Mammary epithelial cell (primary cell): ENCODE measurements at regions not wholly inside any gene's neighbourhood (a gene's known extent, or its start where the extent isn't known, plus 50 kb on each side); places are given as distances from the start of the nearest gene placed in this dataset.

Source experiments
- CTCF ChIP-seq, 2 donors: IDR thresholded peaks in 1 of 2; conservative IDR thresholded peaks in 1 of 2; 2 replicates each; pipeline ENCODE4 v1.5.1; 2011 to 2012; ENCODE audit warnings: inconsistent platforms in 2 of 2, low read length in 2 of 2, mild to moderate bottlenecking in 2 of 2, control low read depth in 1 of 2, low read depth in 1 of 2; ENCODE audit not compliant: insufficient read depth in 1 of 2; ENCODE audit errors: extremely low read depth in 1 of 2
- EZH2 ChIP-seq: IDR thresholded peaks from 2 replicates; pipeline ENCODE4 v1.6.1; 2012; ENCODE audit warnings: low read length, inconsistent platforms, borderline replicate concordance

- TF ChIP-seq CTCF (conservative IDR thresholded peaks at IDR 0.05 in 1 of 2, IDR thresholded peaks at IDR 0.05 in 1 of 2; ENCODE audit: extremely low read depth in 1 of 2, insufficient read depth in 1 of 2, low read depth in 1 of 2, low read length in 2 of 2) = no peak
- no peak for TF ChIP-seq EZH2
Measured at GRCh38 chr2:212831671-212832199, 293.1 kb upstream of the ERBB4 start.
